Fibroblast of villous mesenchyme (primary cell): ENCODE measurements at regions not wholly inside any gene's neighbourhood (a gene's known extent, or its start where the extent isn't known, plus 50 kb on each side); places are given as distances from the start of the nearest gene placed in this dataset.

Experiments
- DNase-seq: peaks from one replicate; pipeline ENCODE4 v3.0.0-alpha.2; 2010; ENCODE audit warnings: low read depth
- H3K4me3 ChIP-seq: 2 replicates; pipeline ENCODE4 v1.5.1; 2011; ENCODE audit warnings: low read depth, mild to moderate bottlenecking, low read length
- TF ChIP-seq, protein P1 (sequence below): IDR thresholded peaks from 2 replicates; pipeline ENCODE4 v1.5.1; 2012; ENCODE audit warnings: low read depth, mild to moderate bottlenecking, low read length; ENCODE audit not compliant: insufficient read depth

DNA sequence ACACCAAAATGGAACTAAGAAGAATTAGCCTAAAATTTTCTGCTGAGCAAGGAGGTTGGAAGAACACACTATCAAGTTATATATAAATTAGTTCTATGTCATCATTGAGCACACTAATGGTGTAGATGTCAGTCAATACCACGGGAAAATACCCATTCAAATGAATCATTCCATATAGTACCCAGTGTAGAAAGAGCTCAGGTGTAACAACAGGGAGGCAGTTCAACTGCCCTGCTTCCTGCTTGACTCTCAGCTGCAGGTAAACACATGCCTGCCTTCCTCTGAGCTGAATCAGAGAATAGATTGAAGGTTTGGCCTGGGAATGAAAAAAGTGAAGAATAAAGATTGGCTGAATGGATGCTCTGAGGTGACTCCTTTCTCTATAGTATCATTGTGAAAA lies 1088.0 kb downstream of the AGBL1 start:
- H3K4me3 ChIP-seq: no peak overlapping the region
- DNase-seq: no peak
- TF ChIP-seq, protein P1, sequence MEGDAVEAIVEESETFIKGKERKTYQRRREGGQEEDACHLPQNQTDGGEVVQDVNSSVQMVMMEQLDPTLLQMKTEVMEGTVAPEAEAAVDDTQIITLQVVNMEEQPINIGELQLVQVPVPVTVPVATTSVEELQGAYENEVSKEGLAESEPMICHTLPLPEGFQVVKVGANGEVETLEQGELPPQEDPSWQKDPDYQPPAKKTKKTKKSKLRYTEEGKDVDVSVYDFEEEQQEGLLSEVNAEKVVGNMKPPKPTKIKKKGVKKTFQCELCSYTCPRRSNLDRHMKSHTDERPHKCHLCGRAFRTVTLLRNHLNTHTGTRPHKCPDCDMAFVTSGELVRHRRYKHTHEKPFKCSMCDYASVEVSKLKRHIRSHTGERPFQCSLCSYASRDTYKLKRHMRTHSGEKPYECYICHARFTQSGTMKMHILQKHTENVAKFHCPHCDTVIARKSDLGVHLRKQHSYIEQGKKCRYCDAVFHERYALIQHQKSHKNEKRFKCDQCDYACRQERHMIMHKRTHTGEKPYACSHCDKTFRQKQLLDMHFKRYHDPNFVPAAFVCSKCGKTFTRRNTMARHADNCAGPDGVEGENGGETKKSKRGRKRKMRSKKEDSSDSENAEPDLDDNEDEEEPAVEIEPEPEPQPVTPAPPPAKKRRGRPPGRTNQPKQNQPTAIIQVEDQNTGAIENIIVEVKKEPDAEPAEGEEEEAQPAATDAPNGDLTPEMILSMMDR: no peak

GRCh38 chr15:87167055-87167454 lies 1087.4 kb downstream of the AGBL1 start:
- DNase-seq: no peak
- H3K4me3 ChIP-seq: no peak overlapping the region
- TF ChIP-seq, protein P1: no peak

- TF ChIP-seq, protein P1: no peak
- no peak overlapping the region for H3K4me3 ChIP-seq
- DNase-seq: no peak
Measured at GRCh38 chr15:87155771-87156170, 1076.1 kb downstream of the AGBL1 start.

DNA sequence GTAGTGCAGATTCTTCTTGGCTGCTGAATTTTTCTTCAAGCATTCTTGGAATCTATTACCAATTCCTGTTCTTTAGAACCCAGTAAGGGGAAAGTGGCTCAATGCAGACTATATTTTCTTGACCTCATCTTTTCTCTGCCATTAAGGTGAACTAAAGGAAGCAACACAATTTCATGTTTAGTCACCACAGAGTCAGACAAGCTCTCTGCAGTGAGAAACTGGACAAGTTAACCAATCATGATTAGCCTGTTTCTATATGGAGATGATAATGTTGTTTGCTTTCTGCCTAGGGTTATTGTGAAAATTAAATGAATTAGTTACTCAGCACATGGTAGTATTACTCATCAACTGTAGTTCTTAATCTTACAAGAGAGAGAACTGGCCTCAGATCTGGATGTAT lies 1075.1 kb downstream of the AGBL1 start:
- TF ChIP-seq, protein P1: no peak
- no peak overlapping the region for H3K4me3 ChIP-seq
- no peak for DNase-seq

GRCh38 chr15:87151202-87151748 lies 1071.6 kb downstream of the AGBL1 start:
- no peak overlapping the region for H3K4me3 ChIP-seq
- TF ChIP-seq, protein P1: no peak
- no peak for DNase-seq

GRCh38 chr15:87145696-87146095 lies 1066.0 kb downstream of the AGBL1 start:
- no peak overlapping the region for H3K4me3 ChIP-seq
- TF ChIP-seq, protein P1: no peak
- no peak for DNase-seq

GRCh38 chr15:87144775-87145174 lies 1065.1 kb downstream of the AGBL1 start:
- TF ChIP-seq, protein P1: no peak
- no peak overlapping the region for H3K4me3 ChIP-seq
- DNase-seq: peak; percentile 3
